Ishikawa (cell line): ENCODE measurements at regions not wholly inside any gene's neighbourhood (a gene's known extent, or its start where the extent isn't known, plus 50 kb on each side); places are given as distances from the start of the nearest gene placed in this dataset.

Experiments used
- CEBPB ChIP-seq: IDR thresholded peaks from 2 replicates; pipeline ENCODE4 v1.6.1; 2012
- CREB1 ChIP-seq: IDR thresholded peaks from 2 replicates; pipeline ENCODE4 v1.6.1; 2012; ENCODE audit warnings: low read depth
- EGR1 ChIP-seq: IDR thresholded peaks from 2 replicates; pipeline ENCODE4 v1.6.1; 2012
- EP300 ChIP-seq: IDR thresholded peaks from 2 replicates; pipeline ENCODE4 v1.6.1; 2012; ENCODE audit warnings: borderline replicate concordance
- FOXM1 ChIP-seq: IDR thresholded peaks from 2 replicates; pipeline ENCODE4 v1.6.1; 2012; ENCODE audit warnings: low read depth, borderline replicate concordance
- MAX ChIP-seq: IDR thresholded peaks from 2 replicates; pipeline ENCODE4 v1.6.1; 2012
- NFIC ChIP-seq: IDR thresholded peaks from 2 replicates; pipeline ENCODE4 v1.6.1; 2012
- RAD21 ChIP-seq: IDR thresholded peaks from 2 replicates; pipeline ENCODE4 v1.6.1; 2012; ENCODE audit warnings: low read depth
- TAF1 ChIP-seq: IDR thresholded peaks from 2 replicates; pipeline ENCODE4 v1.6.1; 2012; ENCODE audit warnings: low read depth, mild to moderate bottlenecking
- TCF12 ChIP-seq: IDR thresholded peaks from 2 replicates; pipeline ENCODE4 v1.6.1; 2012; ENCODE audit warnings: low read depth
- TEAD4 ChIP-seq: IDR thresholded peaks from 2 replicates; pipeline ENCODE4 v1.6.1; 2012
- YY1 ChIP-seq: IDR thresholded peaks from 2 replicates; pipeline ENCODE4 v1.6.1; 2012; ENCODE audit warnings: low read depth
- ZBTB7A ChIP-seq: IDR thresholded peaks from 2 replicates; pipeline ENCODE4 v1.6.1; 2012; ENCODE audit warnings: low read depth
- TF ChIP-seq, protein P1 (sequence below): IDR thresholded peaks from 2 replicates; pipeline ENCODE4 v1.6.1; 2012
- TF ChIP-seq, protein P2 (sequence below): IDR thresholded peaks from 2 replicates; pipeline ENCODE4 v1.6.1; 2012; ENCODE audit warnings: low read depth, mild to moderate bottlenecking

GRCh38 chr5:168093200-168093910, 198.1 kb upstream of the WWC1 start:
- TF ChIP-seq CEBPB (no peak), TAF1 (no peak), ZBTB7A (no peak), EP300 (no peak), TEAD4 (no peak), FOXM1 (no peak), MAX (no peak), EGR1 (no peak), CREB1 (no peak)
- TF ChIP-seq, protein P1, sequence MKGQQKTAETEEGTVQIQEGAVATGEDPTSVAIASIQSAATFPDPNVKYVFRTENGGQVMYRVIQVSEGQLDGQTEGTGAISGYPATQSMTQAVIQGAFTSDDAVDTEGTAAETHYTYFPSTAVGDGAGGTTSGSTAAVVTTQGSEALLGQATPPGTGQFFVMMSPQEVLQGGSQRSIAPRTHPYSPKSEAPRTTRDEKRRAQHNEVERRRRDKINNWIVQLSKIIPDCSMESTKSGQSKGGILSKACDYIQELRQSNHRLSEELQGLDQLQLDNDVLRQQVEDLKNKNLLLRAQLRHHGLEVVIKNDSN: no peak
- TF ChIP-seq, protein P2, sequence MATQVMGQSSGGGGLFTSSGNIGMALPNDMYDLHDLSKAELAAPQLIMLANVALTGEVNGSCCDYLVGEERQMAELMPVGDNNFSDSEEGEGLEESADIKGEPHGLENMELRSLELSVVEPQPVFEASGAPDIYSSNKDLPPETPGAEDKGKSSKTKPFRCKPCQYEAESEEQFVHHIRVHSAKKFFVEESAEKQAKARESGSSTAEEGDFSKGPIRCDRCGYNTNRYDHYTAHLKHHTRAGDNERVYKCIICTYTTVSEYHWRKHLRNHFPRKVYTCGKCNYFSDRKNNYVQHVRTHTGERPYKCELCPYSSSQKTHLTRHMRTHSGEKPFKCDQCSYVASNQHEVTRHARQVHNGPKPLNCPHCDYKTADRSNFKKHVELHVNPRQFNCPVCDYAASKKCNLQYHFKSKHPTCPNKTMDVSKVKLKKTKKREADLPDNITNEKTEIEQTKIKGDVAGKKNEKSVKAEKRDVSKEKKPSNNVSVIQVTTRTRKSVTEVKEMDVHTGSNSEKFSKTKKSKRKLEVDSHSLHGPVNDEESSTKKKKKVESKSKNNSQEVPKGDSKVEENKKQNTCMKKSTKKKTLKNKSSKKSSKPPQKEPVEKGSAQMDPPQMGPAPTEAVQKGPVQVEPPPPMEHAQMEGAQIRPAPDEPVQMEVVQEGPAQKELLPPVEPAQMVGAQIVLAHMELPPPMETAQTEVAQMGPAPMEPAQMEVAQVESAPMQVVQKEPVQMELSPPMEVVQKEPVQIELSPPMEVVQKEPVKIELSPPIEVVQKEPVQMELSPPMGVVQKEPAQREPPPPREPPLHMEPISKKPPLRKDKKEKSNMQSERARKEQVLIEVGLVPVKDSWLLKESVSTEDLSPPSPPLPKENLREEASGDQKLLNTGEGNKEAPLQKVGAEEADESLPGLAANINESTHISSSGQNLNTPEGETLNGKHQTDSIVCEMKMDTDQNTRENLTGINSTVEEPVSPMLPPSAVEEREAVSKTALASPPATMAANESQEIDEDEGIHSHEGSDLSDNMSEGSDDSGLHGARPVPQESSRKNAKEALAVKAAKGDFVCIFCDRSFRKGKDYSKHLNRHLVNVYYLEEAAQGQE: no peak

GRCh38 chr5:168096525-168096924, 194.9 kb upstream of the WWC1 start:
- no peak for TF ChIP-seq TEAD4
- TF ChIP-seq RAD21: no peak
- no peak for TF ChIP-seq CEBPB
- no peak for TF ChIP-seq MAX
- no peak for TF ChIP-seq NFIC
- TF ChIP-seq, protein P1: no peak
- no peak for TF ChIP-seq FOXM1
- TF ChIP-seq EGR1: no peak
- TF ChIP-seq TAF1: no peak
- TF ChIP-seq CREB1: no peak
- no peak for TF ChIP-seq ZBTB7A
- no peak for TF ChIP-seq YY1
- TF ChIP-seq TCF12: no peak
- no peak for TF ChIP-seq EP300

GRCh38 chr5:168097876-168098653, 193.4 kb upstream of the WWC1 start:
- TF ChIP-seq MAX: no peak
- TF ChIP-seq NFIC: no peak
- no peak for TF ChIP-seq FOXM1
- no peak for TF ChIP-seq CEBPB
- TF ChIP-seq YY1: no peak
- no peak for TF ChIP-seq TAF1
- no peak for TF ChIP-seq TEAD4
- no peak for TF ChIP-seq ZBTB7A
- TF ChIP-seq, protein P1: no peak
- TF ChIP-seq, protein P2: no peak
- TF ChIP-seq TCF12: no peak
- no peak for TF ChIP-seq RAD21
- TF ChIP-seq EP300: no peak
- TF ChIP-seq EGR1: no peak
- TF ChIP-seq CREB1: no peak

GRCh38 chr5:168101352-168101751, 190.1 kb upstream of the WWC1 start:
- no peak for TF ChIP-seq TCF12
- TF ChIP-seq, protein P2: no peak
- TF ChIP-seq RAD21: no peak
- TF ChIP-seq TAF1: no peak
- no peak for TF ChIP-seq ZBTB7A
- TF ChIP-seq CEBPB: no peak
- no peak for TF ChIP-seq YY1
- no peak for TF ChIP-seq EGR1
- TF ChIP-seq, protein P1: no peak
- no peak for TF ChIP-seq FOXM1
- no peak for TF ChIP-seq TEAD4
- TF ChIP-seq EP300: no peak
- TF ChIP-seq CREB1: no peak
- no peak for TF ChIP-seq MAX
- TF ChIP-seq NFIC: no peak
